ENCODE measurements at regions not wholly inside any gene's neighbourhood (a gene's known extent, or its start where the extent isn't known, plus 50 kb on each side); places are given as distances from the start of the nearest gene placed in this dataset.
A peak's percentile ranks its signal among the peaks of the same experiment; 100 is the strongest.
"Not testable (repeated sequence)": the region's sequence is repeated elsewhere in the genome, so short reads cannot be mapped to it uniquely, and the experiment has no call there.

DNA sequence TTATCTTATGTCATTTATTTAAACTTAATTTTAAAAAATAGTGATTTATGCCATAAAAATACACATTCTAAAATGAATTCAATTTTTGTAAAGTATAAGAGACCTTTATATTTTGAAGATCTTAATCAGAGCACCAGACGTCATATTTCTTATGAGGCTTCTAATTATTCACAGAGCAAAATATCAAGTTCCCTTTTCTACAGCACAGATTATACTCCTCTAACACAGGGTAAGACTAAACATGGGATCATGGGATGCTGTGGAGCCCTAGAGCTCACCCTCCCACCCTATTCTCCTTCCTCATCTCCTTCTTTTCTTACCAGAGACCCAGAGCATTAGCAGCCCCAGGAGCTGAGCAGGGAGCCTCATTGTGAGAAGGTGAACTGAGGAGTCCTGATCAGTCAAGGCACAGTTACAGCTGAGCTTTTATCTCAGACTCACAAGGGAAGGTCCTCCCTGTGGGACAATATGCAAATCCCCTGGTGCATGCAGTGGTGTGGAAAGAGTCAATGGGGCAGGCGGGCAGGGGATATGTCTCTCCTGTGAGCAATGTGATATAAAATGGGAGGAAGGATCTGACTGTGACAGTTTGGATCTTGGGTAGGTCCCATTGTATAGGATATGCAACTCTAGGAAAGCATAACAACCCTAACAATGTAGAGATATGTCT, 530.7 kb downstream of the RPIA start:
- not testable (repeated sequence) for H3K79me2 ChIP-seq (ENCODE audit: control insufficient read depth, low read length); H3K27ac ChIP-seq (ENCODE audit: low read depth, low read length); H3K27me3 ChIP-seq (ENCODE audit: control insufficient read depth, low read length); H4K20me1 ChIP-seq (ENCODE audit: control insufficient read depth, insufficient read depth, low read depth, low read length); H3K4me1 ChIP-seq (ENCODE audit: control insufficient read depth, low read length); H3K9me2 ChIP-seq (replicated peaks; ENCODE audit: control insufficient read depth, low read length); H3K36me3 ChIP-seq (ENCODE audit: control insufficient read depth, low read length); H3K9me3 ChIP-seq (ENCODE audit: control insufficient read depth, insufficient read depth, low read length); H3K4me3 ChIP-seq (ENCODE audit: low read length); H3F3A ChIP-seq (ENCODE audit: control insufficient read depth, insufficient read depth)
- H3K4me2 ChIP-seq (ENCODE audit: low read length), result 0 out of 2 replicates have a peak overlapping the region, but pooled peaks have one; percentile 34

DNA sequence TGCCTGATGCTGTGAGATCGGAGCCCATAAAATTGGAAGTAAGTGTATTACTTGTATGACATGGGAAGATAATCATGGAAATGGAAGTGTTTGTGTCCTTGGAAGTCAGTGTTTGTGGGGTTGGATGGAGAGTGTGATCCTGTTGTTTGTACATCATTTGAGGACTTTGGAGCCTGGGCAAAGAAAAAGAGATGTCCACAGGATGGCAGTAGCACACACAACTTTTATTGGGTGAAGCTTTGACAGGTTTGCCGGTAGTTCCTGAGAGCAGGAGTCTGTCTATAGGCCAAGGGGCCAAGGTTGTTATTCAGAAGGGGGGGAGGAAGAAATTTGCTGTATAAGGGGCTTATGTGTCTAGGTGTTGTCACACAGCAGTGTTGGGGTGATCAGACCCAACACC, 533.3 kb downstream of the RPIA start:
- H3K4me1 ChIP-seq (ENCODE audit: control insufficient read depth, low read length); H3K27me3 ChIP-seq (ENCODE audit: control insufficient read depth, low read length); H3K79me2 ChIP-seq (ENCODE audit: control insufficient read depth, low read length); H3K9me3 ChIP-seq (ENCODE audit: control insufficient read depth, insufficient read depth, low read length); H3F3A ChIP-seq (ENCODE audit: control insufficient read depth, insufficient read depth); H3K4me2 ChIP-seq (ENCODE audit: low read length); H3K9me2 ChIP-seq (replicated peaks; ENCODE audit: control insufficient read depth, low read length); H3K27ac ChIP-seq (ENCODE audit: low read depth, low read length); H4K20me1 ChIP-seq (ENCODE audit: control insufficient read depth, insufficient read depth, low read depth, low read length); H3K36me3 ChIP-seq (ENCODE audit: control insufficient read depth, low read length); H3K4me3 ChIP-seq (ENCODE audit: low read length): not testable (repeated sequence)
- TF ChIP-seq, protein P1, sequence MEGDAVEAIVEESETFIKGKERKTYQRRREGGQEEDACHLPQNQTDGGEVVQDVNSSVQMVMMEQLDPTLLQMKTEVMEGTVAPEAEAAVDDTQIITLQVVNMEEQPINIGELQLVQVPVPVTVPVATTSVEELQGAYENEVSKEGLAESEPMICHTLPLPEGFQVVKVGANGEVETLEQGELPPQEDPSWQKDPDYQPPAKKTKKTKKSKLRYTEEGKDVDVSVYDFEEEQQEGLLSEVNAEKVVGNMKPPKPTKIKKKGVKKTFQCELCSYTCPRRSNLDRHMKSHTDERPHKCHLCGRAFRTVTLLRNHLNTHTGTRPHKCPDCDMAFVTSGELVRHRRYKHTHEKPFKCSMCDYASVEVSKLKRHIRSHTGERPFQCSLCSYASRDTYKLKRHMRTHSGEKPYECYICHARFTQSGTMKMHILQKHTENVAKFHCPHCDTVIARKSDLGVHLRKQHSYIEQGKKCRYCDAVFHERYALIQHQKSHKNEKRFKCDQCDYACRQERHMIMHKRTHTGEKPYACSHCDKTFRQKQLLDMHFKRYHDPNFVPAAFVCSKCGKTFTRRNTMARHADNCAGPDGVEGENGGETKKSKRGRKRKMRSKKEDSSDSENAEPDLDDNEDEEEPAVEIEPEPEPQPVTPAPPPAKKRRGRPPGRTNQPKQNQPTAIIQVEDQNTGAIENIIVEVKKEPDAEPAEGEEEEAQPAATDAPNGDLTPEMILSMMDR (IDR thresholded peaks at IDR 0.05; ENCODE audit: low read depth, low read length, poor library complexity, severe bottlenecking), result peak; percentile 14

DNA sequence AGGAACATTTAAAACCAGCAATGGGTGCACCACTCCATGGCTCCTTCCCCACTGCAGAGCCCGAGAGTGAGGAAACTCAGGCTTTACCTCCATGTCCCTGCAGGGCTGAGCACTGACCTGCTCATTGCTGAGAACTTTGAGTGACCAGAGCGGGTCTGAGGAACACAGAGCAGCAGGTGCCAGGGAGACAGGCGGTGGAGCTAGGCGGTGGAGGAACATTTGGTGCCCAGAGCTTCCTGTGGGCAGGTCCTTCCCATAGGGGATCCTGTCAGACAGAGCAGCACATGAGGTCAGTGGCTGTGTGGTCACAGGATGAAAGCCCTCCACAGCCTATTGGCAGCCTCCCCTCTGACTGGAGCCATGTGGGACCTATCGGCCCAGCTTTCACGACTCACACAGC, 538.5 kb downstream of the RPIA start:
- H3K4me2 ChIP-seq (ENCODE audit: low read length); H3F3A ChIP-seq (ENCODE audit: control insufficient read depth, insufficient read depth); H3K79me2 ChIP-seq (ENCODE audit: control insufficient read depth, low read length); H3K27me3 ChIP-seq (ENCODE audit: control insufficient read depth, low read length); H4K20me1 ChIP-seq (ENCODE audit: control insufficient read depth, insufficient read depth, low read depth, low read length); H3K4me1 ChIP-seq (ENCODE audit: control insufficient read depth, low read length); H3K36me3 ChIP-seq (ENCODE audit: control insufficient read depth, low read length); H3K9me2 ChIP-seq (replicated peaks; ENCODE audit: control insufficient read depth, low read length); H3K9me3 ChIP-seq (ENCODE audit: control insufficient read depth, insufficient read depth, low read length); H3K27ac ChIP-seq (ENCODE audit: low read depth, low read length); H3K4me3 ChIP-seq (ENCODE audit: low read length): not testable (repeated sequence)

DNA sequence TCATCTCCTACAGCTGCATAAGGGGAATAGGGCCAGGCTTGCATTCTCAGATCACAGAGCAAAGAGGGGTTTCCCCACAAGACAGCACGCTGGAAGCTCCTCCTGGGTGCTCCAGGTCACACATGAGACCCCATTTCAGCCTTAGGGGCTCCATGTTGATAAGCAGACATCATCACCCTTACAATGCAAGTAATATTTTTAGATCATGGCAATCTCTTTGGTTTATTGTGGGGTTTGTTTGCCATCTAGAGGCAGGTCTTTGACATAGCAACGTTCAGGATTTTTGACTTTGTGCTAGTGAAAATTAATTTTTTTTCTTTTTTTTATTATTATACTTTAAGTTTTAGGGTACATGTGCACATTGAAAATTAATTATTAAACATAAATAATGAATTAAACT, 539.8 kb downstream of the RPIA start:
- H3K4me1 ChIP-seq (ENCODE audit: control insufficient read depth, low read length); H3K36me3 ChIP-seq (ENCODE audit: control insufficient read depth, low read length); H3K9me3 ChIP-seq (ENCODE audit: control insufficient read depth, insufficient read depth, low read length); H4K20me1 ChIP-seq (ENCODE audit: control insufficient read depth, insufficient read depth, low read depth, low read length); H3K27ac ChIP-seq (ENCODE audit: low read depth, low read length); H3K9me2 ChIP-seq (replicated peaks; ENCODE audit: control insufficient read depth, low read length); H3K27me3 ChIP-seq (ENCODE audit: control insufficient read depth, low read length); H3F3A ChIP-seq (ENCODE audit: control insufficient read depth, insufficient read depth); H3K4me2 ChIP-seq (ENCODE audit: low read length); H3K4me3 ChIP-seq (ENCODE audit: low read length); H3K79me2 ChIP-seq (ENCODE audit: control insufficient read depth, low read length): not testable (repeated sequence)

DNA sequence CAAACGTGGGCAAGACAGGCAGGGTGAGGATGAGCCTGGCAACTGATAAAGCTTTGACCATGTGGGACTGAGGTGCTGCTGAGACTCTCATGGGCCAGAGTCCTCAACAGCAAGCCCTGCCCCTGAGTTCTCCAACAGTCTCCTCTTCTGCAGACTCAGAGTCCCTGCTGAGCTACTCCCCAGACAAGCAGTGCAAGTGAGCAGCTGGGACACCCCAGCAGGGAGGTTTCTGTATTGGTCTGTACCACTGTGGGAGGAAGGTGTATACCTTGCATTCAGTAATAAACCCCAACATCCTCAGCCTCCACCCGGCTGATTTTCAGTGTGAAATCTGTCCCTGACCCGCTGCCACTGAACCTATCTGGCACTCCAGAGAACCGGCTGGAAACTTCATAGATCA, 542.5 kb downstream of the RPIA start:
- H3K79me2 ChIP-seq (ENCODE audit: control insufficient read depth, low read length); H3K27me3 ChIP-seq (ENCODE audit: control insufficient read depth, low read length); H3F3A ChIP-seq (ENCODE audit: control insufficient read depth, insufficient read depth); H3K9me3 ChIP-seq (ENCODE audit: control insufficient read depth, insufficient read depth, low read length); H4K20me1 ChIP-seq (ENCODE audit: control insufficient read depth, insufficient read depth, low read depth, low read length); H3K36me3 ChIP-seq (ENCODE audit: control insufficient read depth, low read length); H3K9me2 ChIP-seq (replicated peaks; ENCODE audit: control insufficient read depth, low read length); H3K27ac ChIP-seq (ENCODE audit: low read depth, low read length); H3K4me1 ChIP-seq (ENCODE audit: control insufficient read depth, low read length): not testable (repeated sequence)
- H3K4me2 ChIP-seq (ENCODE audit: low read length), result peak overlapping the region; percentile 59
- peak overlapping the region; percentile 54 for H3K4me3 ChIP-seq (ENCODE audit: low read length)

DNA sequence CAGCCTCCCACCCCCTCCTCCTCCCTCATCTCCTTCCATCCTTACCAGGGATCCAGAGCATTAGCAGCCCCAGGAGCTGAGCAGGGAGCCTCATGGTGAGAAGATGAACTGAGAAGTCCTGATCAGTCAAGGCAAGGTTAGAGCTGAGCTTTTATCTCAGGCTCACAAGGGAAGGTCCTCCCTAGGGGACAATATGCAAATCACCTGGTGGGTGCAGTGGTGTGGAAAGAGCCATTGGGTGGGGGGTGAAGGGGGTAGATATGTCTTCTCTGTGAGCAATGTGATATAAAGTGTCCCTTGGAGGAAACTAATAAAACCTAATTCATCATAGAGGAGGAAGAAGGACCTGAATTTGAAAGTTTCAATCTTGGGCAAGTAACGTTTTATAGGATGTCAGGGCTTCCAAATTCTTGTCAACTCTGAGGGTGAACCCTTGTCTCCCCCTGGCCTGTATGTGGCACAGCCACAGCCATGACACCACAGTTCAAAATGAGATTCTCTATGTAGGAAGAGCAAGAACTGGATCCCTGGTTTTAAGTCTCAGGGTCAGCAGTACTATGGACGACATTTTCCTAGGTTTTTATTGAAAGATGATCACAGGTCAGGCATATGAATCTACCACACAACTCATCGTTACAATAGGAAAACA, 543.5 kb downstream of the RPIA start:
- not testable (repeated sequence) for H4K20me1 ChIP-seq (ENCODE audit: control insufficient read depth, insufficient read depth, low read depth, low read length); H3K4me1 ChIP-seq (ENCODE audit: control insufficient read depth, low read length); H3K36me3 ChIP-seq (ENCODE audit: control insufficient read depth, low read length); H3K9me3 ChIP-seq (ENCODE audit: control insufficient read depth, insufficient read depth, low read length); H3F3A ChIP-seq (ENCODE audit: control insufficient read depth, insufficient read depth); H3K79me2 ChIP-seq (ENCODE audit: control insufficient read depth, low read length); H3K27me3 ChIP-seq (ENCODE audit: control insufficient read depth, low read length); H3K9me2 ChIP-seq (replicated peaks; ENCODE audit: control insufficient read depth, low read length)
- Histone ChIP-seq H3K4me3 (ENCODE audit: low read length) (peak overlapping the region; percentile 54), H3K27ac (ENCODE audit: low read depth, low read length) (peak overlapping the region; percentile 42; the same call in 1 of the 2 replicates), H3K4me2 (ENCODE audit: low read length) (peak overlapping the region; percentile 59)

DNA sequence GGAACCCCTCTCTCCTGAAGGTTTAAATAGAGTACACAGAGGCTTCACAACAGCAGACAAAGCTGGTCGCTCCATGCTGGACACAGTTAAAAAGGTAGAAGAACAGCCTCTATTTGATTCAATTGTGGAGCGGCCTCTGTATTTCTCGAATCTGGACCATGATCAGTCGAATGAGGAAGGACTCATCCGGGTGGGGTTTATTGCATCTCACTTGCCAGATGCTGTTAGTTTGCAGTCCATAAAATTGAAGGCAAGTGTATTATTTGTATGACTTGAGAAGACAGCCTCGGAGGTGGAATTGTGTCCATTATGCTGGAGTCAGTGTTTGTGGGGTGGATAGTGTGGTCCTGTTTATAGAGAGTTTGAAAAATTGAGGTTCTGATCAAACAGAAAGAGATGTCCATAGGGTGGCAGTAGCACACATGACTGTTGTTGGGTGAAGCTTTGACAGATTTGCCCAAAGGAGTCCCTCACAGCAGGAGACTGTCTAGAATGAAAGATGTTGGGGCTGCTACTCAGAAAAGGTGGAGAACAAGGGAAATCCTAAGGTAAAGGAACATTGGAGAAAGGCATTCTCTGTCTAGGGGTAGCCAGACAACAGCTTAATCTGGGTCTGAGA, 545.5 kb downstream of the RPIA start:
- H4K20me1 ChIP-seq (ENCODE audit: control insufficient read depth, insufficient read depth, low read depth, low read length); H3K79me2 ChIP-seq (ENCODE audit: control insufficient read depth, low read length); H3K4me3 ChIP-seq (ENCODE audit: low read length); H3K27ac ChIP-seq (ENCODE audit: low read depth, low read length); H3K4me1 ChIP-seq (ENCODE audit: control insufficient read depth, low read length); H3K9me3 ChIP-seq (ENCODE audit: control insufficient read depth, insufficient read depth, low read length); H3F3A ChIP-seq (ENCODE audit: control insufficient read depth, insufficient read depth); H3K9me2 ChIP-seq (replicated peaks; ENCODE audit: control insufficient read depth, low read length); H3K27me3 ChIP-seq (ENCODE audit: control insufficient read depth, low read length); H3K36me3 ChIP-seq (ENCODE audit: control insufficient read depth, low read length); H3K4me2 ChIP-seq (ENCODE audit: low read length): not testable (repeated sequence)

All from DOHH2 (cell line).